ENCODE measurements at regions not wholly inside any gene's neighbourhood (a gene's known extent, or its start where the extent isn't known, plus 50 kb on each side); places are given as distances from the start of the nearest gene placed in this dataset.
"Not testable (repeated sequence)": the region's sequence is repeated elsewhere in the genome, so short reads cannot be mapped to it uniquely, and the experiment has no call there.

- no peaks in the 10 kb centered on the region for H3K4me1 ChIP-seq
- no peak overlapping the region for H3K27ac ChIP-seq
- no peak overlapping the region for H3K4me3 ChIP-seq
- no peaks in the 10 kb centered on the region for H3K9me3 ChIP-seq
- ATAC-seq (no peak), DNase-seq (no peak)
- intact Hi-C loops (cut with DNase I), result no loop called here
- TF ChIP-seq, protein P1, sequence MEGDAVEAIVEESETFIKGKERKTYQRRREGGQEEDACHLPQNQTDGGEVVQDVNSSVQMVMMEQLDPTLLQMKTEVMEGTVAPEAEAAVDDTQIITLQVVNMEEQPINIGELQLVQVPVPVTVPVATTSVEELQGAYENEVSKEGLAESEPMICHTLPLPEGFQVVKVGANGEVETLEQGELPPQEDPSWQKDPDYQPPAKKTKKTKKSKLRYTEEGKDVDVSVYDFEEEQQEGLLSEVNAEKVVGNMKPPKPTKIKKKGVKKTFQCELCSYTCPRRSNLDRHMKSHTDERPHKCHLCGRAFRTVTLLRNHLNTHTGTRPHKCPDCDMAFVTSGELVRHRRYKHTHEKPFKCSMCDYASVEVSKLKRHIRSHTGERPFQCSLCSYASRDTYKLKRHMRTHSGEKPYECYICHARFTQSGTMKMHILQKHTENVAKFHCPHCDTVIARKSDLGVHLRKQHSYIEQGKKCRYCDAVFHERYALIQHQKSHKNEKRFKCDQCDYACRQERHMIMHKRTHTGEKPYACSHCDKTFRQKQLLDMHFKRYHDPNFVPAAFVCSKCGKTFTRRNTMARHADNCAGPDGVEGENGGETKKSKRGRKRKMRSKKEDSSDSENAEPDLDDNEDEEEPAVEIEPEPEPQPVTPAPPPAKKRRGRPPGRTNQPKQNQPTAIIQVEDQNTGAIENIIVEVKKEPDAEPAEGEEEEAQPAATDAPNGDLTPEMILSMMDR (IDR thresholded peaks at IDR 0.05), result no peak
- no peaks in the 10 kb centered on the region for H3K27me3 ChIP-seq (ENCODE audit: low read depth)
- no peaks in the 10 kb centered on the region for H3K36me3 ChIP-seq
These were observed 1263.5 kb downstream of the FAM133A start for GRCh38 chrX:94937491-94937890.

GRCh38 chrX:94942603-94943002, 1268.6 kb downstream of the FAM133A start:
- ATAC-seq, result no peak
- no peak overlapping the region for H3K4me3 ChIP-seq
- intact Hi-C loops (cut with DNase I), result no loop called here
- H3K27ac ChIP-seq, result no peak overlapping the region
- H3K4me1 ChIP-seq, result no peaks in the 10 kb centered on the region
- H3K27me3 ChIP-seq (ENCODE audit: low read depth), result no peaks in the 10 kb centered on the region
- DNase-seq, result no peak
- H3K9me3 ChIP-seq, result no peaks in the 10 kb centered on the region
- H3K36me3 ChIP-seq, result no peaks in the 10 kb centered on the region
- TF ChIP-seq, protein P1 (IDR thresholded peaks at IDR 0.05), result no peak

- ATAC-seq; intact Hi-C loops (cut with DNase I); DNase-seq; H3K27ac ChIP-seq; H3K4me3 ChIP-seq; H3K36me3 ChIP-seq; H3K27me3 ChIP-seq (ENCODE audit: low read depth); H3K9me3 ChIP-seq; H3K4me1 ChIP-seq: not testable (repeated sequence)
These were observed 1272.1 kb downstream of the FAM133A start for GRCh38 chrX:94946137-94946536.

DNA sequence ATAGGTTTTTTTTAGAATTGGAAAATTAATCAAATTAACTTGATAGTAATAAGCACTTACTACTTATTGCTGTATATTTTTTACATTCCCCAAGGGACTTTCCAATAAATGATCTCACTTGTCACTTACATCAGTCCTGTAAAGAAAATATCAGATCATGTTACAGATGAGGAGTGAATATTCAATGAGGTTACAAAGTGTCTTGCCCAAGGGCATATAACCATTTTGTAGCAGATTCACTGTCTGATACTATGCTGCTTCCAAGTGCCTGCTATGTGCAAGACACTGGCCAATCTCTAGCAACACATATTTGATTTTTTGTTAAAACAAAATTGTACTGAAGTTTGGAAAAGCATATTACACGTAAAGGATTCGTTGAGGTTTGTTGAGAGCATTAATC, 1287.7 kb downstream of the FAM133A start:
- ATAC-seq, result no peak
- H3K27me3 ChIP-seq (ENCODE audit: low read depth), result no peaks in the 10 kb centered on the region
- DNase-seq, result no peak
- H3K36me3 ChIP-seq, result no peaks in the 10 kb centered on the region
- intact Hi-C loops (cut with DNase I), result no loop called here
- H3K27ac ChIP-seq, result no peak overlapping the region
- H3K4me1 ChIP-seq, result no peaks in the 10 kb centered on the region
- no peaks in the 10 kb centered on the region for H3K9me3 ChIP-seq
- no peak overlapping the region for H3K4me3 ChIP-seq
- TF ChIP-seq, protein P1 (IDR thresholded peaks at IDR 0.05), result no peak

- intact Hi-C loops (cut with DNase I), result no loop called here
- no peaks in the 10 kb centered on the region for H3K4me1 ChIP-seq
- no peak for ATAC-seq
- H3K36me3 ChIP-seq, result no peaks in the 10 kb centered on the region
- no peaks in the 10 kb centered on the region for H3K27me3 ChIP-seq (ENCODE audit: low read depth)
- no peaks in the 10 kb centered on the region for H3K9me3 ChIP-seq
- no peak overlapping the region for H3K4me3 ChIP-seq
- H3K27ac ChIP-seq, result no peak overlapping the region
- no peak for DNase-seq
- TF ChIP-seq, protein P1 (IDR thresholded peaks at IDR 0.05), result no peak
These were observed 1303.6 kb downstream of the FAM133A start for GRCh38 chrX:94977562-94977961.

- intact Hi-C loops (cut with DNase I), result no loop called here
- ATAC-seq, result no peak
- no peaks in the 10 kb centered on the region for H3K9me3 ChIP-seq
- no peak overlapping the region for H3K4me3 ChIP-seq
- H3K36me3 ChIP-seq, result no peaks in the 10 kb centered on the region
- no peak for DNase-seq
- H3K27me3 ChIP-seq (ENCODE audit: low read depth), result no peaks in the 10 kb centered on the region
- H3K4me1 ChIP-seq, result no peaks in the 10 kb centered on the region
- H3K27ac ChIP-seq, result no peak overlapping the region
- TF ChIP-seq, protein P1 (IDR thresholded peaks at IDR 0.05), result no peak
These were observed 1304.0 kb downstream of the FAM133A start for GRCh38 chrX:94977986-94978385.
